HL-60 (cell line): ENCODE measurements at regions not wholly inside any gene's neighbourhood (a gene's known extent, or its start where the extent isn't known, plus 50 kb on each side); places are given as distances from the start of the nearest gene placed in this dataset.

Source experiments
- CTCF ChIP-seq: IDR thresholded peaks from one replicate; pipeline ENCODE4 v1.5.1; 2011; ENCODE audit warnings: low read length, control low read depth, inconsistent platforms; ENCODE audit not compliant: insufficient read depth
- POLR2AphosphoS5 ChIP-seq: IDR thresholded peaks from 2 replicates; pipeline ENCODE4 v1.6.1; 2012; ENCODE audit warnings: low read depth

GRCh38 chr6:19332806-19333460 is 504.2 kb upstream of the ID4 start:
- no peak for TF ChIP-seq CTCF
- no peak for TF ChIP-seq POLR2AphosphoS5
